ENCODE measurements at regions not wholly inside any gene's neighbourhood (a gene's known extent, or its start where the extent isn't known, plus 50 kb on each side); places are given as distances from the start of the nearest gene placed in this dataset.

GRCh38 chr22:47616396-47617020, 854.1 kb downstream of the TBC1D22A start:
- TF ChIP-seq EZH2 (IDR thresholded peaks at IDR 0.05) (no peak), POLR2AphosphoS5 (IDR thresholded peaks at IDR 0.05; ENCODE audit: borderline replicate concordance, low read depth, low read length) (no peak)
